ENCODE measurements at regions not wholly inside any gene's neighbourhood (a gene's known extent, or its start where the extent isn't known, plus 50 kb on each side); places are given as distances from the start of the nearest gene placed in this dataset.

DNA sequence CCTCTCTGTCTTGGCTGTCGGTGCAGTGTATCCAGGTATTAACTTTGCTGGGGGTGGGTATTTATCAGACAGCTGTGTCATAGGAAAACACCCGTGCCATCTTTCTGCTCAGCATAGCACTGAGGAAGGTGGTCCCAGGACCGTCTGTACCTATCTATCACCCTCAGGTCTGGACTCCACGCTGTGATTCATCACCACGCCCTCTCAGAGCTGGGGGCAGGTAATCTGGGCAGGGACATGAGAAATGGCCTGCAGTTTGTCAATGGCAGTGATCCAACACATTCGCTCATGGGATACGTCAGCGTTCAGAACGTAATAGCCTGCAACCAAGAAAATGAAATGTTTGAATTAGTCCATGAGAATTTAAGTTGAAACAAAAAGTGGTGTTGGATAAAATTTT, 151.6 kb upstream of the MAP1B start:
- DNase-seq: no peak

GRCh38 chr5:71957292-71957898, 149.9 kb upstream of the MAP1B start:
- DNase-seq: no peak

DNA sequence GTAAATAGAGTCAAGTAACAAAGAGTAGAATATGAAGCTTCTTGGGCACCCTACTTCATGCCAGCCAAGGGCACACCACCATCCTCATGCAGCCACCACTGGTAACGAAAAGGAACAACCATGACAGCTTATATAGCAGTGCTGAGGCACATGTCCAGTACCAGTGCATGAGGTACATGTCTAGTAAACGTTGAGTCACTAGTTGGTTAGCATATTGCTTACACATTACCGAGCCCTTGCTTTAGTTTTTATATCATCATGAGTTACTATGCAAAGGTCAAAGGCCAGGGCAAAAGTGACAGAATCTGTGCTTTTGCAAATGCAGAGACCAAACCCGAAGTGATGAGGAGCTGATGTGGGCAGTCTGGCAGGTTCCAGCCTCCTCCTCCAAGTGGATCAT, 147.1 kb upstream of the MAP1B start:
- DNase-seq: no peak

DNA sequence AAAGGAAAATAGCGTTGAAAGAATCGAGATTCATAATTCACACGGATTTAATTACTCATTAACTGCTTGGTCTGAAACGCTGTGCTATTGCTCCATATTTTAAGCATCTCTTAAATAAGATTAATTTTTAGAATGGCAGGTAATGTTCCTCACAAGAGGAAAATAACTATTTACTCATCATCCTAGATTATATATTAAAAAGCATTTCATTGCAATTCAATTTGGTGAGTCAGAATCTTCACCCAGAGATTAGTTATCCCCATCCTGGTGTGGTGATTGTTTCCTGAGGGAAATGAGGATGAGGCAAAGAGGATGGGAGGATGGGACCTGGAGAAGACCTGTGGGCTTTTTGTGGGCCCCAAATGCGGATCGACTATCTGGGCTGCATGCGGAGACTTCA, 145.5 kb upstream of the MAP1B start:
- no peak for DNase-seq

DNA sequence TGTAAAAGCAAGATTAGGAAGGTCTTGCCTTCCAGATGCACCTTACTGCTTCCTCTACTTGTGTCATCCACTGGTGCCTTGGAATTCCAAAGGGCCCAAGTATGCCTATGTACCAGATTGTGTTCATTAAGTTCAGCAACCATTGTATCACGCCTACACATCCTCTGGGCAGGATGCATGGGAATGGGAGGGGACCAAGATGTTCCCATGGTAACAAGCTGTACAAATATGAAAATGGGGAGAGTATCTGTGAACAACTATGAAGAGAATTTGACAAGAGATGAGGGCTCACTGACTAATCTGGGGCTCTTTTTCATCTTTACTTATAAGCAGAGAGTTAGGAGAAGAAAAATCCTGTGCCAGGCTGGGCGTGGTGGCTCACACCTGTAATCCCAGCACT, 137.8 kb upstream of the MAP1B start:
- no peak for DNase-seq

GRCh38 chr5:71971862-71972261, 135.4 kb upstream of the MAP1B start:
- no peak for DNase-seq

DNA sequence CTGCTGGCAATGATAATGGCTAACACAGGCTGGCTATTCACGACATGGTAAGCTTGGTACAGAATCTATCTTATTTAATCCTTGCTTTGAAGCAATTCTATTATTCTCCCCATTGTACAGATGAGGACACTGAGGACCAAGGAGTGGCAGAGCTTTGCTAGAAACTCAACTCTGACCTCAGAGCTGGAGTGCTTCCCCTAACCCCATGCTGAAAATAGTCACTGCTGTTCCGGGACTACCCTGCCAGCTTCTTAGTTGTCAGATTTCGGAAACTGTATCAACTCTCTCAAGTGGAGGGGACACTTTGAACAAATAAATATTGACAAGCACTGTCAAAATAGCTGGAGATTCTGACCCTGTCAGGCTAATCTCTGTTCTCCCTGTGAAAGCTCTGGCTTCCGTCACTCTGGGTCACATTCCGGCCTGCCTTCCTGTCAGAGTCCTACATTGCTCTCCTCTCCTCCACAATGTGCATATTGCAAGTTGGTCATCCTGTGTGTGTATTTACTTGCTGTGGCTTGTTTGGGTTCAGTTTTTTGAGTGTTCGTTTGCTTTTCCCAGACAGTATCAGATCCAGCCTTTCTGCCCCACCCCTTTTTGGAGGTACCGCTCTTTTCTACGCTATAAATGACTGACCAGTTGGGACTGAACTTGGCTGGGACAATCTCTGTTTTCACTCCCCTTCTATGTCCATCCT, 134.3 kb upstream of the MAP1B start:
- DNase-seq: no peak

GRCh38 chr5:71973563-71973962, 133.7 kb upstream of the MAP1B start:
- no peak for DNase-seq

DNA sequence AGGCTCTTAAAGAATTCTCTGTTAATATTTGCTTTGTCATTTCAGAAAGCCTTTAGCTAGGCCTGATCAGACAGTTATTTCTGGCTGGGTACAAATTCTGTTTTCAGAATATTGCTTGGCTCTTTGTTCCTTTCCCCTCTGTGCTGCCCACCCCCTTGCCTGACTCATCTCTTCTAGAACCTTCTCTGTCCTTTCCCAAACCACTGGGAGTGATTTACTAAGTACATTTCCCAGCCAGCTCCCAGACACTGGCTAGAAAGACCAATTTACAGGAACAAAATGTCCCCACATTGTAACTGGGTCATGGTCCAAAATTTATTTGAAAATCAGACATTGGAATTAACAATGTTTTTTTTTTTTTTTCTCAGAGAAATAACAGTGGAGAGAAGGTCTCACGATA, 133.1 kb upstream of the MAP1B start:
- no peak for DNase-seq

DNA sequence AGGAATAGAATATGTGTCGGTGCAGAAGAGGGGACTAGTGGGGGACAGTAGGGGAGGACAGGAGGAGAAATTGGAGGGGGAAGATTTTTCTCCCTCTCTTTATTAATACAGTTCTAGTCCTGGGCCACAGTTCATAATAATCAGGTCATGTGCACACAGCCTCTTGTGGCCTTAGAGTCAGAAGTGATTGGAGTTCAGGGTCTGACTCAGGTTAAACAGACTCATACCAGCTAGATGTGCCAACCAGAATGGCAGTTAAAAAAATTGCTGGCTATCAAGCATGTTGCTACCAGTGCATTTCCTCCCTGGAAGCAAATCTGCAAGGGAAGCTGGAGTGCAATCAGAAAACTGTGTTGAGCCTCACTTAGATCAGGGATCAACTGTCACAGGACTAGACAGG, 132.7 kb upstream of the MAP1B start:
- DNase-seq: no peak

DNA sequence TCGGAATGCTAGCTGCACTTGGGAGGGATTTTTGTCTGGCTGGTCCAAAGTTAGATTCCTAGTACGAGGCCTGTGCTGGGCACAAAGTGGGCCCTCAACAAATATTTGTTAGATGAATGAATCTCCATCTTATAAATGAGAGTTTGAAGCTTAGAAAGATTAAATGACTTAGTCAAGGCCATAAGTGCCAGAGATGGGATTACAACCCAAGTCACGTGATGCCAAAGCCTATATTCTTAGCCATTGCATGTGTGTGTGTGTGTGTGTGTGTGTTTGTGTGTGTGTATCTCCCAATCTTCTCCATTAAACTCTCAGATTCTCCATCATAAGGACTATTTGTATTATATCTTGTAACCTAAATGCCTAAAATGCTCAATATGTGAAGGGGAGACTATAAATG, 130.8 kb upstream of the MAP1B start:
- DNase-seq: no peak

DNA sequence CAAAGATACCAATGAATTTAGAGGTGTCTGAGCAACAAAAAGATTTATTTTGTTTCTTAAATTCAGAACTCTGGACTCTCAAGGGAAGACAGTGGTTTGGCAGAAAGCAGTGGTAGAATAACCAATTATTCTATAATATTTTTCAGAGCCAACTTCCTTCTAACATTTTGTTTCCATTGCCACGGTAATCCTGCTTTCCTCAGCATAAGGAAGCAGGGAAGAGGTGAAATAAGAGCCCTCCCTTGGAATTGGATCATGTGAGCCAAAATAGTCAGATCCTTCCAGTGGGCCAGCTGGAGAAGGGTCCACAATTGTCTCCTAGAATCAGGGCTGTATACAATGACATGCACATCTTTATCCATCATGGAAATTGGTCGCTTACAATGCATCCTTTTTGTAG, 130.0 kb upstream of the MAP1B start:
- DNase-seq: no peak

- DNase-seq: no peak
Observed at GRCh38 chr5:71978216-71978615, 129.1 kb upstream of the MAP1B start.

- DNase-seq: no peak
Observed at GRCh38 chr5:71982717-71983395, 124.4 kb upstream of the MAP1B start.

DNA sequence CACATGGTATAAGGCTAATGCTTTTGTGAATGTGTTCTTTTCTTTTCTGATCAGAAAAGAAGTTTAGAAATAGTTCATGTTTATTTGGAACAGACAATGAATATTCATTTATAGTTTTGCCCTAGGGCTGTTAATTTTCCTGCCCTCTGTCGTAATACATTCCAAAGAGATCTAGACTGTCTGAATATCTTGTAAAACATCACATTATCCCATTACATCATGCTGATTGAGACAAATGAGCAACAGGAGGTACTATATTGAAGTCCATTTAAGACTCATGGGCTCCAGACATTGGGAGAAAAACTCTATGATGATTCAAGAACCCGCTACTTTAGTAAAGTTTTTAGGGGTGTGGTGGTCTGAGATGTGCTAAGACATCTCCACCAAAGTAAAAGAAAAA, 121.2 kb upstream of the MAP1B start:
- DNase-seq: no peak

DNA sequence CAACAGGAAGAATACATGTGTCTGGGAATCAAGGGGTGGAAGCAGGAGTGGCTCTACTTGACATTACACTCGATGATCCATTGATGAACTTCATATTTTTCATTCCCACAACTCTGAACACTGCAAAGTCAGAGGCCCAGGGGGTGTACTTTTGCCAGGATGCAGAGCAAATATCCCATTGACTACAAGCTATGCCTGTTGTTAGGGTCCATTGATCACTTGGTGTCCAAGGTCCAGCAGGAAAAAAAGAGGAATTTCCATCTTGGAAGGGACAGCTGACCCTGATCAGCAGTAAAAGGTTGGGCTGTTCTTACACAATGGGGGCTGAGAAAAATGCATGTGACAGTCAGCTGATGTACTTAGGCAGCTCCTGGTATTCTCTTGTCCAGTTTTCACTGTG, 118.5 kb upstream of the MAP1B start:
- no peak for DNase-seq

- no peak for DNase-seq
Observed at GRCh38 chr5:71993600-71993999, 113.7 kb upstream of the MAP1B start.

DNA sequence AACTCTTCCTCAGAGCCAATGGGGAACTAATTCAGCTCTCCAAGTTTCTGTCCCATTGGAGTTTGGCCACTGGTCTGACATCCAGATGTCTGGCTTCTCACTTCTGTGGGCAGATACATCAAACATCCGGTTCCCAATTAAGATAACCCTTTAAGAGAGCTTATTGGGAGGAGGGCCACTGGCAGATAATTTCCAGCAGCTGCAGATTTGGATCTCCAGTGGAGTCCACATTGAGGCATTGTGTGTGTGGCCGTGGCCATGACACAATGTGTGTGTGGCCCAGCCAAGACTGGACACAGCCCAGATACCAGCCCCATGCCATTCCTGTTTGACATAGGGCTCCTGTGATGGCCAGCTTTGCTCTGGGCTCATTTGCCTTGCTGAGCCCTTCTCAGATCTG, 110.5 kb upstream of the MAP1B start:
- no peak for DNase-seq

DNA sequence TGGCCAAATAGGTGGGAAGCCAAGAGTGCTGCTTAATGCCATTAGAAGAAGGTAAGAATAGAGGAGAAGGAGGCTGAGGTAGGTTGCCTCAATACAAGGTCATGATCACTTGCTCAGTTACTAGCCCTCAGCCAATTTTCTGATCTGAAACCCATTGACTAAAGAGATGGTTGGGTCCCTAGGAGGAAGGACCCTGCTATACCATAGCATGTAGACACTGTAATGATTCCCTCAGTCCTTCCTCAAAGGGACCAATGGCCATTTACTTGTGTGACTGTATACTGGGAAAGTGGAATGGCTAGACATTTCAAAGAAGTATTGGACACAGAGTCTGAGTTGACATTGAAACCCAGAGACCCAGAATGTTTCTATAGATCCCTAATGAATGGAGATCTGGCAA, 108.5 kb upstream of the MAP1B start:
- DNase-seq: no peak

DNA sequence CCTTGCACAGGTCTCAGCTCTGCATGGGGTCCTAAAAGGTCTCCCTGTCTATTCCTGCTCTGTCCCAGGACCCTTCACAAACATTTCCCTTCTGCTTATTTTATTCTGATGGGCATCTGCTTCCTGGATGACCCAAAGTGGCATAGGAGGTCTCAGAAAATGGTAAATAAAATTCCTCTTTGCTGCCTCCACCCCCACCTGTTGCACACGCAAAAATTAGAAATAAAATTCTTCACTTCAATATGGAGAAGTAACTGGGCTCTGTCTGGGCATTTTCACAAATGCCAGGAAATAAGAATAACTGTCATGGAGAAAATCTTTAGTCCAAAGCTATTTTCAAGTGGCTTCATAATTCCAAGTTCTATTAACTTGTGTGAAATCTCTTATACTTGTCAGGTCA, 106.6 kb upstream of the MAP1B start:
- DNase-seq: no peak

- no peak for DNase-seq
Observed at GRCh38 chr5:72005671-72006070, 101.6 kb upstream of the MAP1B start.

DNA sequence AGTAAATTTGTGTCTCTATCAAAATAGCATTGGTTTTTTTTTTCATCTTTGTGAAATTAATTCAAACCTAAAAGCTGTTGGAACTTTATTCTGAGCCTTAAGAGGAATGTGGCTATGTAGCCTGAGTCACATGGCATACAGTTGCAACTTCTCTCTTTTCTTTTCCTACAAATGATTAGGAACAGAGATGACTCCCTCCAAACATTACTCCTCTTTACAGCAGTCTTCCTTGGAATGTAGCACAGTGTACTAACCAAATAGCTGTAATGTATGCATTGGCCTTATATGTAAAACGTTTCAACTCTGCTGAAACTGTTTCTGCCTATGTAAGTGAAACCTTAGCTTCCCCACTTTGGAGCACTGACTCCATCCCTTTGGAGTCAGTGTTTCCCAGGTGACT, 100.9 kb upstream of the MAP1B start:
- no peak for DNase-seq

GRCh38 chr5:72007336-72008111, 99.8 kb upstream of the MAP1B start:
- no peak for DNase-seq

GRCh38 chr5:72009280-72009679, 98.0 kb upstream of the MAP1B start:
- DNase-seq: no peak

All from stimulated activated CD4-positive, alpha-beta T cell treated with anti-CD3 and anti-CD28 coated beads, Interleukin-2, amount 100 ng/mL, for 48 hours (primary cell).